Osteocyte (in vitro differentiated cells): ENCODE measurements at regions not wholly inside any gene's neighbourhood (a gene's known extent, or its start where the extent isn't known, plus 50 kb on each side); places are given as distances from the start of the nearest gene placed in this dataset.

Experiments used
- DNase-seq: peaks from one replicate; pipeline ENCODE4 v3.0.0; 2021; ENCODE audit warnings: mixed read lengths; ENCODE audit not compliant: unreplicated experiment; ENCODE audit errors: extremely low spot score
- H3K27ac Mint-ChIP-seq: one replicate; pipeline ENCODE4 v1.8.0; 2021; ENCODE audit warnings: mild to moderate bottlenecking, mixed read lengths; ENCODE audit not compliant: unreplicated experiment
- H3K27me3 Mint-ChIP-seq: one replicate; pipeline ENCODE4 v1.8.0; 2021; ENCODE audit warnings: mixed read lengths; ENCODE audit not compliant: unreplicated experiment
- H3K36me3 Mint-ChIP-seq: one replicate; pipeline ENCODE4 v1.8.0; 2021; ENCODE audit warnings: mixed read lengths; ENCODE audit not compliant: unreplicated experiment
- H3K4me1 Mint-ChIP-seq: one replicate; pipeline ENCODE4 v1.8.0; 2021; ENCODE audit warnings: mixed read lengths; ENCODE audit not compliant: unreplicated experiment
- H3K4me3 Mint-ChIP-seq: one replicate; pipeline ENCODE4 v1.8.0; 2021; ENCODE audit warnings: mild to moderate bottlenecking, moderate library complexity, mixed read lengths; ENCODE audit not compliant: unreplicated experiment
- H3K9me3 Mint-ChIP-seq: one replicate; pipeline ENCODE4 v1.8.0; 2021; ENCODE audit warnings: mixed read lengths; ENCODE audit not compliant: unreplicated experiment
- TF ChIP-seq, protein P1 (sequence below): fragments of 200-600 bp; sonication (generic); IDR thresholded peaks from 2 replicates; pipeline ENCODE4 v1.5.0; 2021; ENCODE audit warnings: antibody characterized with exemption, mild to moderate bottlenecking, moderate library complexity

DNA sequence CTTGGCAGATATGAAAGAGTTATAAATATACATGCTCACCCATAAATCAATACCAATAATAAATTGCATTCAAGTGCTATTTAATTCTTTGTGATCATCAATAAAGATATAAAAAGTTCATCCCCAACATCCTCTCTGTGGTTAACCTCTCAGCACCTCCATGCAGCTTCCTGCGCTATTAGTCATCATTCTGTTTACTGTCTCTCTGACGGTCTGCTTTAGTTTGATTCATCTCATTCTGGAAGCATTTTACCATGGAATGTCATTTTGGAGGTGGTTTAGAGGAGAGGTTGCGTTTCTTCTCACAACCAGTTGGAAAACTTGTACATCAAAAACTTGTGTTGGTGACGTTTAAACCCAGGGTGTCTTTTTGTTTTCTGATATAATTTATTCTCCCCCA, 486.6 kb downstream of the BRINP1 start:
- H3K36me3 Mint-ChIP-seq: no peaks in the 10 kb centered on the region
- TF ChIP-seq, protein P1, sequence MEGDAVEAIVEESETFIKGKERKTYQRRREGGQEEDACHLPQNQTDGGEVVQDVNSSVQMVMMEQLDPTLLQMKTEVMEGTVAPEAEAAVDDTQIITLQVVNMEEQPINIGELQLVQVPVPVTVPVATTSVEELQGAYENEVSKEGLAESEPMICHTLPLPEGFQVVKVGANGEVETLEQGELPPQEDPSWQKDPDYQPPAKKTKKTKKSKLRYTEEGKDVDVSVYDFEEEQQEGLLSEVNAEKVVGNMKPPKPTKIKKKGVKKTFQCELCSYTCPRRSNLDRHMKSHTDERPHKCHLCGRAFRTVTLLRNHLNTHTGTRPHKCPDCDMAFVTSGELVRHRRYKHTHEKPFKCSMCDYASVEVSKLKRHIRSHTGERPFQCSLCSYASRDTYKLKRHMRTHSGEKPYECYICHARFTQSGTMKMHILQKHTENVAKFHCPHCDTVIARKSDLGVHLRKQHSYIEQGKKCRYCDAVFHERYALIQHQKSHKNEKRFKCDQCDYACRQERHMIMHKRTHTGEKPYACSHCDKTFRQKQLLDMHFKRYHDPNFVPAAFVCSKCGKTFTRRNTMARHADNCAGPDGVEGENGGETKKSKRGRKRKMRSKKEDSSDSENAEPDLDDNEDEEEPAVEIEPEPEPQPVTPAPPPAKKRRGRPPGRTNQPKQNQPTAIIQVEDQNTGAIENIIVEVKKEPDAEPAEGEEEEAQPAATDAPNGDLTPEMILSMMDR: no peak
- no peaks in the 10 kb centered on the region for H3K27me3 Mint-ChIP-seq
- no peak overlapping the region for H3K27ac Mint-ChIP-seq
- H3K9me3 Mint-ChIP-seq: no peaks in the 10 kb centered on the region
- no peaks in the 10 kb centered on the region for H3K4me1 Mint-ChIP-seq
- DNase-seq: no peak
- no peak overlapping the region for H3K4me3 Mint-ChIP-seq

DNA sequence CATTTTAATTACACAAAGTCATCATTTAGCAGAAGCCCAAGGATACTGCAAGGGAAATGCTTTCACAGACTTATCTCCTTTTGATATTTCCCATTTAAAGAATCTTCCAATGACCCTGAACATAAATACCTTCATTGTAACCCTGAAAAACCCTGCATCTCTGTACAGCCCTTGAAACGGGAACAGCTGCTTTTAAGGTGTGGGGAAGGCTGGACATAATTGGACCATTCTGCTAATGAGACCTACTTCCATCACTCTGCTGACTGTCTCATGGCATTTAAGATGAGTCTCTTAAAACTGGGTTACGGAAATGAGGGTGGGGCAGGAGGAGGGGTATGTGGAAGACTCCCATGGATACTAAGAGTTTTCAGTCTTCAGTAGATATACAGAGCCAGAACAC, 485.8 kb downstream of the BRINP1 start:
- no peak for DNase-seq
- H3K36me3 Mint-ChIP-seq: no peaks in the 10 kb centered on the region
- TF ChIP-seq, protein P1: no peak
- H3K27me3 Mint-ChIP-seq: no peaks in the 10 kb centered on the region
- H3K4me1 Mint-ChIP-seq: no peaks in the 10 kb centered on the region
- H3K9me3 Mint-ChIP-seq: no peaks in the 10 kb centered on the region
- H3K4me3 Mint-ChIP-seq: no peak overlapping the region
- H3K27ac Mint-ChIP-seq: no peak overlapping the region

DNA sequence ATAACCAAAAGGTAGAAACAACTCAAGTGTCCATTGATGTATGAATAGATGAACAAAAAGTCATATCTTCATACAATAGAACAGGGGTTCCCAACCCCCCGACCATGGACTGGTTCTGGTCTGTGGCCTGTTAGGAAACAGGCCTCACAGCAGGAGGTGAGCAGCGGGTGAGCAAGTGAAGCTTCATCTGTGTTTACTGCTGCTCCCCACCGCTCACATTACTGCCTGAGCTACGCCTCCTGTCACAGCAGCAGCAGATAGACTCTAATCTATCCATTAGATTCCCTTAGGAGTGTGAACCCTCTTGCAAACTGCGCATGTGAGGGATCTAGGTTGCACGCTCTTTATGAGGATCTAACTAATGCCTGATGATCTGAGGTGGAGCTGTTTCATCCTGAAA, 478.0 kb downstream of the BRINP1 start:
- no peak for DNase-seq
- Mint-ChIP-seq H3K9me3 (peaks cover 14% of the 10 kb centered on the region), H3K36me3 (no peaks in the 10 kb centered on the region), H3K4me1 (no peaks in the 10 kb centered on the region), H3K27me3 (no peaks in the 10 kb centered on the region), H3K4me3 (no peak overlapping the region), H3K27ac (no peak overlapping the region)
- TF ChIP-seq, protein P1: no peak

DNA sequence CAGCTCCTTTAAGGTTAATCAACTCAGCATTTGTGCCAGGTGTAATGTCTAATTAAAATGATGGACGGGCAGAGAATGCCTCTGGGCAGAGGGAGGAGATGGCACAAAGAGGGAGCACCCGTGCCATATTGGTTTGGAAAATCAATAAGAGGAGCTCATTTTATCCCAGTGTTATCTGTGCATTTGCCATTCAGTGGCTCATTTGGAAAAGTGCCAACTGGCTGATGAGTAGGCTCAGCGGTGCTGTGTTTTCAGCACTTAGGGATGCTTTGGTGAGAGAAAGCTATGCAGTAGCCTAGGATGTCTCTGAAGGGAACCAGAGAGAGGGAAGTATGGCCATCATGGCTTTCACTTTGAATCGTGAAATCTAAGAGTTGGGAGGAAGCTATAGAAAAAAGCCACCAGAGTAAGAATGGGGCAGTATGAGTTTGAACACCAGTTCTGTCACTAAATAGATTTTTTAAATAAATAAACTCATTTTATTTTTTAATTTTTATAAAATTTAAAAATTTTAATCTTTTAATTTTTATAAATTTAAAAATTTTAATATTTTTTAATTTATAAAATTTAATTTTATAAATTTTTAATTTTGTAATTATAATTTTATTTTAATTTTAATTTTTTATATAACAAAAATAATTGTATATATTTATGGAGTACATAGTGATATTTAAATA, 472.8 kb downstream of the BRINP1 start:
- TF ChIP-seq, protein P1: no peak
- no peaks in the 10 kb centered on the region for H3K27me3 Mint-ChIP-seq
- no peaks in the 10 kb centered on the region for H3K36me3 Mint-ChIP-seq
- no peak for DNase-seq
- no peak overlapping the region for H3K4me3 Mint-ChIP-seq
- H3K4me1 Mint-ChIP-seq: no peaks in the 10 kb centered on the region
- H3K9me3 Mint-ChIP-seq: peaks cover 6% of the 10 kb centered on the region
- no peak overlapping the region for H3K27ac Mint-ChIP-seq

DNA sequence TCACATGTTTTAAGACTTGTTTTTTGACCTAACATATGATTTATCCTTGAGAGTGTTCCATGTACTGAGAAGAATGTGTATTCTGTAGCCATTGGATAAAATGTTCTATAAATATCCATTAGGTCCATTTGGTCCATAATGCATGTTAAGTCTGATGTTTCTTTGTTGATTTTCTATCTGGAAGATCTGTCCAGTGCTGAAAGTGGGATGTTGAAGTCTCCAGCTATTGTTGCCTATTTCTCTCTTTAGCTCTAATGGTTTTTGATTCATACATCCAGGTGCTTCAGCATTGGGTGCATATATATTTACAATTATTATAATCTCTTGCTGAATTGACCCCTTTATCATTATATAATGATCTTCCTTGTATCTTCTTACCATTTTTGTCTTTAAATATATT, 451.1 kb downstream of the BRINP1 start:
- peaks cover 23% of the 10 kb centered on the region for H3K9me3 Mint-ChIP-seq
- no peaks in the 10 kb centered on the region for H3K4me1 Mint-ChIP-seq
- no peak overlapping the region for H3K4me3 Mint-ChIP-seq
- H3K36me3 Mint-ChIP-seq: no peaks in the 10 kb centered on the region
- H3K27me3 Mint-ChIP-seq: no peaks in the 10 kb centered on the region
- DNase-seq: no peak
- TF ChIP-seq, protein P1: no peak
- H3K27ac Mint-ChIP-seq: no peak overlapping the region
